RWPE2 (cell line): ENCODE measurements at regions not wholly inside any gene's neighbourhood (a gene's known extent, or its start where the extent isn't known, plus 50 kb on each side); places are given as distances from the start of the nearest gene placed in this dataset.

Source experiments
- ATAC-seq: fragments of 200-7000 bp; cut with Tn5 transposase; 3 replicates; pipeline ENCODE4 v1.9.1; 2021; ENCODE audit warnings: low read depth
- DNase-seq: peaks from one replicate; pipeline ENCODE4 v3.0.0-alpha.2; 2020; ENCODE audit warnings: low spot score
- H3K27ac ChIP-seq: fragments of 450-650 bp; 2 replicates; pipeline ENCODE4 v1.5.1; 2017; ENCODE audit warnings: mild to moderate bottlenecking; ENCODE audit not compliant: poor library complexity, severe bottlenecking
- H3K27me3 ChIP-seq: fragments of 250-450 bp; sonication (Bioruptor Pico); 2 replicates; pipeline ENCODE4 v1.5.1; 2021; ENCODE audit warnings: mild to moderate bottlenecking, moderate library complexity; ENCODE audit not compliant: insufficient read depth, poor library complexity, severe bottlenecking
- H3K36me3 ChIP-seq: fragments of 250-450 bp; sonication (Bioruptor Pico); 2 replicates; pipeline ENCODE4 v1.5.1; 2020; ENCODE audit warnings: low read depth, mild to moderate bottlenecking, moderate library complexity
- H3K4me1 ChIP-seq: fragments of 250-450 bp; sonication (Bioruptor Pico); 2 replicates; pipeline ENCODE4 v1.5.1; 2021; ENCODE audit warnings: mild to moderate bottlenecking, moderate library complexity; ENCODE audit not compliant: insufficient read depth, poor library complexity, severe bottlenecking
- H3K4me3 ChIP-seq: fragments of 250-450 bp; sonication (Bioruptor Pico); 2 replicates; pipeline ENCODE4 v1.5.1; 2021; ENCODE audit warnings: mild to moderate bottlenecking, moderate library complexity; ENCODE audit not compliant: severe bottlenecking
- H3K9me3 ChIP-seq: fragments of 250-450 bp; sonication (Bioruptor Pico); 2 replicates; pipeline ENCODE4 v1.5.1; 2021; ENCODE audit warnings: mild to moderate bottlenecking, moderate library complexity; ENCODE audit not compliant: severe bottlenecking
- TF ChIP-seq, protein P1 (sequence below): fragments of 450-650 bp; IDR thresholded peaks from one replicate; pipeline ENCODE4 v1.5.1; 2017; ENCODE audit warnings: mild to moderate bottlenecking, moderate library complexity; ENCODE audit not compliant: poor library complexity, severe bottlenecking

DNA sequence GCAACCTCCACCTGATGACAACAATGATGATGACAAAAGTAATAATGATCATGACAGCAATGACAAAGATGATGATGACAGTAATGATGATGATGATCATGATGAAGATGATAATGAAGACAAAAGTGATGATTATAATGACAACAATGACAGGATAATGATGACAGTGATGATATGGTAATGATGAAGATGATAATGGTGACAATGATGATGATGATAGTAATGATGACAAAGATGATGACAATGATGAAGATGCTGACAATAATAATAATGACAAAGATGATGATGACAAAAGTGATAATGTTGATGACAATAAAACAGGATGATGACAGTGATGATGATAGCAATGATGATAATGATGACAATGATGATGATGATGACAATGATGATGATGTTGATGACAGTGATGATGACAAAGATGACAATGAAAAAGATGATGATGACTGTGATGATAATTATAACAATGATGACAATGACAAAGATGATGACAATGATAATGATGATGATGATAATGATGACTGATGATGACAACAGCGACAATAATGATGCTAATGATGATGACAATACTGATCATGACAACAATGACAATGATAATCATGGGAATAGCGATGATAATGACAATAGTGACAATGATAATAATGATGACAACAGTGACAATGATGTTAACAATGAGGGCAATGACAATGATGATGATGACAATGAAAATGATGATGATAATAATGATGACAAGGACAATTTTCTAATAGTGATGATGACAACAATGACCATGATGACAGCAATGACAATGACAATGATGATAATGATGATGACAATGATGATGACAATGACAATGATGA, 1106.5 kb upstream of the AUTS2 start:
- no peaks in the 10 kb centered on the region for H3K36me3 ChIP-seq
- TF ChIP-seq, protein P1, sequence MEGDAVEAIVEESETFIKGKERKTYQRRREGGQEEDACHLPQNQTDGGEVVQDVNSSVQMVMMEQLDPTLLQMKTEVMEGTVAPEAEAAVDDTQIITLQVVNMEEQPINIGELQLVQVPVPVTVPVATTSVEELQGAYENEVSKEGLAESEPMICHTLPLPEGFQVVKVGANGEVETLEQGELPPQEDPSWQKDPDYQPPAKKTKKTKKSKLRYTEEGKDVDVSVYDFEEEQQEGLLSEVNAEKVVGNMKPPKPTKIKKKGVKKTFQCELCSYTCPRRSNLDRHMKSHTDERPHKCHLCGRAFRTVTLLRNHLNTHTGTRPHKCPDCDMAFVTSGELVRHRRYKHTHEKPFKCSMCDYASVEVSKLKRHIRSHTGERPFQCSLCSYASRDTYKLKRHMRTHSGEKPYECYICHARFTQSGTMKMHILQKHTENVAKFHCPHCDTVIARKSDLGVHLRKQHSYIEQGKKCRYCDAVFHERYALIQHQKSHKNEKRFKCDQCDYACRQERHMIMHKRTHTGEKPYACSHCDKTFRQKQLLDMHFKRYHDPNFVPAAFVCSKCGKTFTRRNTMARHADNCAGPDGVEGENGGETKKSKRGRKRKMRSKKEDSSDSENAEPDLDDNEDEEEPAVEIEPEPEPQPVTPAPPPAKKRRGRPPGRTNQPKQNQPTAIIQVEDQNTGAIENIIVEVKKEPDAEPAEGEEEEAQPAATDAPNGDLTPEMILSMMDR, result no peak
- no peak overlapping the region for H3K4me3 ChIP-seq
- no peak for ATAC-seq
- no peak overlapping the region for H3K27ac ChIP-seq
- no peaks in the 10 kb centered on the region for H3K4me1 ChIP-seq
- no peak for DNase-seq
- no peaks in the 10 kb centered on the region for H3K27me3 ChIP-seq
- H3K9me3 ChIP-seq, result no peaks in the 10 kb centered on the region

DNA sequence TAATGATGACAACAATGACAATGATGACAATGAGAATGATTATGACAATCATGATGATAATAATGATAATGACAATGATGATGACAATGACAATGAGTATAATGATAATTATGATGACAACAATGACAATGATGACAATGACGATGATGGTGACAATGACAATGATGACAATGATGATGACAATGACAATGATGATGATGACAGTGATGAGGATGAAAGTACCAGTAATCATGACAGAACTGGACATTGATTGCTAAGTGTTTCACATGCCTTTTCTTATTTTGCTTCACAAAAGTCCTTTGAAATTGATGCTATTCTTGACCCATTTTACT, 1106.0 kb upstream of the AUTS2 start:
- Histone ChIP-seq H3K9me3 (no peaks in the 10 kb centered on the region), H3K27ac (no peak overlapping the region), H3K36me3 (no peaks in the 10 kb centered on the region), H3K4me1 (no peaks in the 10 kb centered on the region), H3K4me3 (no peak overlapping the region), H3K27me3 (no peaks in the 10 kb centered on the region)
- no peak for DNase-seq
- TF ChIP-seq, protein P1, result no peak
- no peak for ATAC-seq

DNA sequence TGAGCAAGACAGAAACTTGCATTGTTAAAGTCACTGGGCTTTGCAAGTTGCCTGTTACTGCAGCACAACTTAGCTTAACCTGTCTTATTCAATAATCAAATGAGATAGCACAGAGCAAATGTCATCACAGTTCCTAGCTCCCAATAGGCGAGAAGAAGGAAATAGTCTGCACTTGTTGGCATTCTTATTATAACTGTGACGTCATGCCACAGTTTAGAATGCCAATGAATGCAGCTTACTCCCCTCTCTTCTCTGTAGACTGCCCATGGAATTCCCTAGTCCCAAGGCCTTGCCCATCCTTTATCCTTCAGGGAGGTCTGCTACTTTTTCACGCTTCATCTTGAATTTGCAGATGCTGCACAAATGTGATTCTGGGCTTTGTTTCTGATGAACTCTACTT, 1094.9 kb upstream of the AUTS2 start:
- TF ChIP-seq, protein P1, result no peak
- no peaks in the 10 kb centered on the region for H3K4me1 ChIP-seq
- DNase-seq, result no peak
- no peaks in the 10 kb centered on the region for H3K27me3 ChIP-seq
- no peaks in the 10 kb centered on the region for H3K9me3 ChIP-seq
- no peak overlapping the region for H3K27ac ChIP-seq
- no peaks in the 10 kb centered on the region for H3K36me3 ChIP-seq
- ATAC-seq, result no peak
- H3K4me3 ChIP-seq, result no peak overlapping the region

DNA sequence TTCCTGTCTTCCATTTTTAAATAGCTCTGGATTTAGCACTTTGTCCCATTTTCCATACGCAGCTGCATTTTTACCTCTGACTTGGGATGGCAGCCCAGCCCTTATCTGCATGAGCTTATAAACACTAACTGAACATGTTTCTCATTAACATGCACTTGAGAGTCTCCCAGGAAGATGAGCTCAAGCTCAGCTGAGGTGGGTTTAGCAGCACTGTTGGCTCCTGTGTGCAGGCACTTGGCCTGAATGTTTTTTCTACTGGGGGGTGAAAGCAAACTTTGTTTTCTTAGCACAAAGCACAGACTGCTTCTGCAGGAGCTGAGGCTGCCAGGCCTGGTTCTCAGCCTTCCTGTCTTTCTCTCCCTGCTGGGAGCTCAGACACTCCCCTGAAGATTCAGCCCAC, 1093.6 kb upstream of the AUTS2 start:
- DNase-seq (no peak), ATAC-seq (no peak)
- no peaks in the 10 kb centered on the region for H3K9me3 ChIP-seq
- H3K4me1 ChIP-seq, result no peaks in the 10 kb centered on the region
- H3K27ac ChIP-seq, result no peak overlapping the region
- no peak overlapping the region for H3K4me3 ChIP-seq
- H3K36me3 ChIP-seq, result no peaks in the 10 kb centered on the region
- TF ChIP-seq, protein P1, result no peak
- no peaks in the 10 kb centered on the region for H3K27me3 ChIP-seq

DNA sequence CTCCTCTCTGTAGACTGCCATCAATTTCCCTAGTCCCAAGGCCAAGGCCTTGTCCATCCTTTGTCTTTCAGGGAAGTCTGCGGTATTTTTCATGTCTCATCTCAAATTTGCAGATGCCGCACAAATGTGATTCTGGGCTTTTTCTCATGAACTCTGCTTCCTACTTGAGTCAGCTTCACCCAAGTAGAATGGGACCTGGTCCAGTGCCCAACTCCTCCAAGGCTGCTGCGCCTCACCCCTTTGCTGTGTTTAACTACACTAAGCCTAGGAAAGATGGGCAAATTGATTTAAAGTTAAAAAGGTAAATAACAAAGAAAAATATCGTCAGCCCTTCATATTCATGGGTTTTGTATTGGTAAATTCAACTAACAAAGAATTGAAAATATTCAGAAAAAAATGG, 1092.6 kb upstream of the AUTS2 start:
- Histone ChIP-seq H3K27ac (no peak overlapping the region), H3K4me3 (no peak overlapping the region), H3K27me3 (no peaks in the 10 kb centered on the region), H3K4me1 (no peaks in the 10 kb centered on the region), H3K9me3 (no peaks in the 10 kb centered on the region), H3K36me3 (no peaks in the 10 kb centered on the region)
- ATAC-seq (no peak), DNase-seq (no peak)
- TF ChIP-seq, protein P1, result no peak
